Liver (tissue), 7 donors: ENCODE measurements at regions not wholly inside any gene's neighbourhood (a gene's known extent, or its start where the extent isn't known, plus 50 kb on each side); places are given as distances from the start of the nearest gene placed in this dataset.

Experiments used
- DNase-seq: peaks from one replicate; pipeline ENCODE4 v3.0.0-alpha.2; 2017; ENCODE audit warnings: low spot score
- H3K27ac ChIP-seq, 2 donors: one replicate each; pipeline ENCODE4 v1.7.0; 2013; ENCODE audit warnings: inconsistent platforms in 2 of 2, low read length in 2 of 2, control low read depth in 1 of 2, low read depth in 1 of 2, mild to moderate bottlenecking in 1 of 2
- H3K27me3 ChIP-seq, 4 donors: one replicate each; pipeline versions ENCODE4 v1.6.1 to v1.7.0; 2013; ENCODE audit warnings: low read length in 3 of 4, inconsistent platforms in 1 of 4, mild to moderate bottlenecking in 1 of 4, moderate library complexity in 1 of 4; ENCODE audit not compliant: control insufficient read depth in 4 of 4, insufficient read depth in 4 of 4
- H3K36me3 ChIP-seq, 4 donors: one replicate each; pipeline versions ENCODE4 v1.6.1 to v1.7.0; 2013; ENCODE audit warnings: low read length in 3 of 4, mild to moderate bottlenecking in 3 of 4, low read depth in 1 of 4, moderate library complexity in 1 of 4; ENCODE audit not compliant: control insufficient read depth in 4 of 4, insufficient read depth in 3 of 4
- H3K4me1 ChIP-seq, 4 donors: one replicate each; pipeline versions ENCODE4 v1.6.1 to v1.7.0; 2013; ENCODE audit warnings: low read length in 3 of 4, mild to moderate bottlenecking in 3 of 4, moderate library complexity in 1 of 4; ENCODE audit not compliant: control insufficient read depth in 4 of 4, insufficient read depth in 4 of 4
- H3K4me3 ChIP-seq, 3 donors: one replicate each; pipeline versions ENCODE4 v1.6.1 to v1.7.0; 2013; ENCODE audit warnings: low read length in 3 of 3, control low read depth in 1 of 3, low read depth in 1 of 3, mild to moderate bottlenecking in 1 of 3
- H3K9ac ChIP-seq, 2 donors: one replicate each; pipeline ENCODE4 v1.7.0; 2013; ENCODE audit warnings: low read length in 2 of 2, mild to moderate bottlenecking in 2 of 2, moderate library complexity in 2 of 2, control low read depth in 1 of 2, low read depth in 1 of 2
- H3K9me3 ChIP-seq, 4 donors: one replicate each; pipeline versions ENCODE4 v1.6.1 to v1.7.0; 2013; ENCODE audit warnings: low read length in 3 of 4; ENCODE audit not compliant: control insufficient read depth in 4 of 4
- JUND ChIP-seq, 2 donors: IDR thresholded peaks; 2 replicates each; pipeline ENCODE4 v1.6.1; 2016; ENCODE audit warnings: antibody characterized with exemption in 2 of 2
- WGBS: extraction: QIAGEN DNeasy Blood & Tissue Kit; methylation state at CpG from one replicate; pipeline ENCODE4 v1.1.7; 2013; 5-methylcytosine and 5-hydroxymethylcytosine counted together
- donor health status: healthy.
- donor health status: healthy.
- donor health status: healthy.
- donor health status: healthy.

DNA sequence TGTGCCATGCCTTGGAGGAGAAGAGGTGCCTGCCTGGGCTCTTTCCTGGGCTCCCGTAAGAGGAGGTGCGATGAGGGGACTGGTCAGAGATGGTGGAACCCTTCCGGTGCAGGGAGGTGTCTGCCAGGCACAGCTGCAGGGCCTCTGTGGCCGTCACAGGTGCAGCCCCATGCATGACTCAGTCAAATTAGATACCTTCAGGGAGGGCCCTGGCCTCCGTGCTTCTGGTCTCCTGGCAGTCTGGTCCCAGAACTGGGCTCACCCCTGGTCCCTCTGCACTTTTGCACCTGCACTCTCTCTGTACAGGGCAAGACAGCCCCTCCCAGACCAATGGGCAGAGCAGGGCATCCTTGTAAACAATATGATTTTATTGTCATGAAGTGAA, 49.9 kb upstream of the LRPAP1 start:
- Histone ChIP-seq H3K27me3 (no peaks in the 10 kb centered on the region), H3K9me3 (no peaks in the 10 kb centered on the region), H3K4me3 (no peak overlapping the region), H3K4me1 (no peaks in the 10 kb centered on the region), H3K27ac (no peak overlapping the region), H3K36me3 (no peaks in the 10 kb centered on the region), H3K9ac (no peak overlapping the region)
- no peak for TF ChIP-seq JUND (IDR thresholded peaks at IDR 0.05)
- DNase-seq: no peak
- WGBS: 88% methylated on average over 5 of the region's 5 CpGs
